Skeletal muscle cell (primary cell): ENCODE measurements at regions not wholly inside any gene's neighbourhood (a gene's known extent, or its start where the extent isn't known, plus 50 kb on each side); places are given as distances from the start of the nearest gene placed in this dataset.

ENCODE experiments used
- DNase-seq: peaks from one replicate; pipeline ENCODE4 v3.0.0-alpha.2; 2010; ENCODE audit warnings: low read depth
- H3K4me3 ChIP-seq: 2 replicates; pipeline ENCODE4 v1.5.1; 2011; ENCODE audit warnings: low read depth, mild to moderate bottlenecking, control low read depth, low read length, moderate library complexity

DNA sequence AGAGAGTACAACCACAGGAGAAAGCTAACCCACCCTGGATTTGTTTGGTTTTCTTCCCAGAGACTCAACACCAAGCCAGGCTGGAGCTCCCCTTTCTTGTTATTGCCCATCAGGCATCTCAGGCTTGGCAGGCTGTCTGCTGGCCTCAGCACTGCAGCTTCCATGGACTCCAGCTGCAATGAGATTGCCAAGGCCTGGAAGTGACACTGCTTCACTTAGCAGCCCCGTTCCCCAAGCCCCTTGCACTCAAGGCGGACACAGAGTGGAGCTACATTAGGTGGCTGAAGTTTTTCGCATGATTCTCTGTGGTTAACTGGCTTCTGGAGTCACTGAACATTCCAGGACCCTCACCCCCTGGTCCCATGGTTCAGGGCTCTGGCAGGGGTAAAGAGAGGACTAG, 163.1 kb upstream of the GDF10 start:
- H3K4me3 ChIP-seq, result no peak overlapping the region
- DNase-seq, result no peak

- H3K4me3 ChIP-seq, result no peak overlapping the region
- DNase-seq, result peak; percentile 15
Observed at GRCh38 chr10:47137311-47137851, 162.6 kb upstream of the GDF10 start.

GRCh38 chr10:47139121-47139520, 160.9 kb upstream of the GDF10 start:
- H3K4me3 ChIP-seq, result no peak overlapping the region
- no peak for DNase-seq

GRCh38 chr10:47140761-47141348, 159.1 kb upstream of the GDF10 start:
- no peak for DNase-seq
- H3K4me3 ChIP-seq, result no peak overlapping the region

GRCh38 chr10:47141349-47141748, 158.6 kb upstream of the GDF10 start:
- no peak overlapping the region for H3K4me3 ChIP-seq
- no peak for DNase-seq

GRCh38 chr10:47143072-47143471, 156.9 kb upstream of the GDF10 start:
- no peak overlapping the region for H3K4me3 ChIP-seq
- DNase-seq, result no peak

- no peak overlapping the region for H3K4me3 ChIP-seq
- no peak for DNase-seq
Observed at GRCh38 chr10:47143473-47143872, 156.5 kb upstream of the GDF10 start.

- no peak for DNase-seq
- H3K4me3 ChIP-seq, result no peak overlapping the region
Observed at GRCh38 chr10:47144525-47144924, 155.5 kb upstream of the GDF10 start.

DNA sequence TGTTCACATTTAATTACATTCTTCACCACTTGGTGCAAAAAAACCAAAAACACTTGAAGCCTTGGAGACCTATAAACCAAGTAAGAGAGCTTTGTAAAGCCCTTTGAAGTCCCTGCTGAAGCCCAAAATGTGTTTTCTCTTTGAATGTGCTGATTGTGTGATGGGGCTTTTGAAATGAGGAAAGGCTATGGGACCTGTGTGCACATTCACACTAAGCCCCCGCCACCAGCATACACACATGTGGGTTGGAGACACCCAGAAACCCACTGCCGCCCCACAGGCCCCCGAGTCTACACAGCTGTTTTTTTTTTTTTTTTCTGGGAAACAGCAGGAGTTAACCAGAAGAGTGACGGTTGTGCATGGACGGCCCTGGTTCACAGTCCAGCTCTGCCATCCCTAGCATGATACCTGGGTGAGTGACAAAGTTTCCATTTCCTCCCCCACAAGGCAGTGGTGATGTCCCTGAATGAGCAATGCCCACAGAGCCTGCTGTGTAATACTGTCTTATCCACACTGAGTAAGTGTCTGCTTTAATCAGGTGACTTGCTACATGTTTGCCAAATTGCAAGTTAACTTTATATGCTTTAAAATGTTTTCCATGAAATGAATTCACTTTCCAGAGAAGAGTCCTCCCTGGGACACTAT, 154.6 kb upstream of the GDF10 start:
- DNase-seq, result no peak
- no peak overlapping the region for H3K4me3 ChIP-seq

GRCh38 chr10:47146572-47146971, 153.4 kb upstream of the GDF10 start:
- no peak for DNase-seq
- no peak overlapping the region for H3K4me3 ChIP-seq

GRCh38 chr10:47147186-47147585, 152.8 kb upstream of the GDF10 start:
- H3K4me3 ChIP-seq, result no peak overlapping the region
- DNase-seq, result no peak

GRCh38 chr10:47150581-47150980, 149.4 kb upstream of the GDF10 start:
- H3K4me3 ChIP-seq, result no peak overlapping the region
- no peak for DNase-seq

DNA sequence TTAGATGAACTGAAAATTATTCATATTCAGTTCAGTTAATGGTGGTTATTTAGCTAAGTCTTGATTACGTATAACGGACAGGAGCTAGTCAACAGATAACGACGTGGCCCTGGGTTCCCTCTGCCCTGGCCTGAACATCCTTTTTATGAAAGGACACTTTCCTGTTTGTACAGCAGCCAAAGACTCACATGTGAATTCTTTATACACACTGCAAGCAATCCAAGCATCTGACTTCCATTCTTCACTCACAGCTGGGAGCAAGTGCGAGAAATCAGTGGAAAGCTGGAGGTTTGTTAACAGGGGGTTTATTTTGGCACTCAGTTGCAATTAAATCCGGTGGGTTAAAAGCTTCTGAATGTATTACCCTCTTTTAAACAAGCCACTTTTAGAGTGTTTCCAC, 148.1 kb upstream of the GDF10 start:
- DNase-seq, result no peak
- no peak overlapping the region for H3K4me3 ChIP-seq

DNA sequence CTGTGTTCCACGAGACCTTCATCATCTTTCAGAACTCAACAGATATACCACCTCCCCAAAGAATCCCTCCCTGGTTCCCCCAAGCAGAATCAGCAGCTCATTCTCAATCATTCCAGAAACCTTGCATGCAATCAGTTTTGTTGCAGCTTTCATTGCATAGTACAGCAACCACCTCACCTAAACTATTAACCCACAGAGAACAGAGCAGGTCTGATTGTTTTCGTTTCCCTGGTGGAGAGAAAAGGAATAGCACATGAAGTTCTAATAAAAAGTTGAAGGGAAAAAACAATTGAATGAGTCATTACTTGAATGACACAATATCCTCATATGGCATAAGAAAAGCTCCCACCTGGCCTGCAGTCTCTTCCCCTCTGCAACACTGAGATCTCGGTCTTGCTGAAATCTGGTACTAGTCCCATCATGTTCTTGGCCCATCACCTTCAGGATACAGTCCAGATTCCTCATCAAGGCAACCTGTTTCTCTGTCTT, 147.1 kb upstream of the GDF10 start:
- no peak for DNase-seq
- H3K4me3 ChIP-seq, result no peak overlapping the region

DNA sequence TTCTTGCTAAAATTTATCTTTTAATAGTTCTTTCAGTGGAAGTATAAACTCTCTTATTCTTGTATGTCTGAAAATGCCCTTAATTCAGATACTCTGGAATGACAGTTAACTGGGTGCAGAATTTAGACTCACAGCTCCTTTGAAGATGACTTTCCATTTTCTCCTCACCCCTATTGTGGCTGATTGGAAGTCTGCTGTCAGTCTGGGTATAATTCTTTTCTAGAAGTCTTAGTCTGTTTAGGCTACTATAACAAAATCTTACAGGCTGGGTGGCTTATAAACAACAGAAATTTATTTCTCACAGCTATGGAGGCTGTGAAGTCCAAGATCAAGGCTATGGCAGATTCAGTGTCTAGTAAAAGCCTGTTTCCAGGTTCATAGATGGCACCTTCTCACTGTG, 145.2 kb upstream of the GDF10 start:
- DNase-seq, result no peak
- H3K4me3 ChIP-seq, result no peak overlapping the region

- H3K4me3 ChIP-seq, result no peak overlapping the region
- no peak for DNase-seq
Observed at GRCh38 chr10:47156873-47157272, 143.1 kb upstream of the GDF10 start.

DNA sequence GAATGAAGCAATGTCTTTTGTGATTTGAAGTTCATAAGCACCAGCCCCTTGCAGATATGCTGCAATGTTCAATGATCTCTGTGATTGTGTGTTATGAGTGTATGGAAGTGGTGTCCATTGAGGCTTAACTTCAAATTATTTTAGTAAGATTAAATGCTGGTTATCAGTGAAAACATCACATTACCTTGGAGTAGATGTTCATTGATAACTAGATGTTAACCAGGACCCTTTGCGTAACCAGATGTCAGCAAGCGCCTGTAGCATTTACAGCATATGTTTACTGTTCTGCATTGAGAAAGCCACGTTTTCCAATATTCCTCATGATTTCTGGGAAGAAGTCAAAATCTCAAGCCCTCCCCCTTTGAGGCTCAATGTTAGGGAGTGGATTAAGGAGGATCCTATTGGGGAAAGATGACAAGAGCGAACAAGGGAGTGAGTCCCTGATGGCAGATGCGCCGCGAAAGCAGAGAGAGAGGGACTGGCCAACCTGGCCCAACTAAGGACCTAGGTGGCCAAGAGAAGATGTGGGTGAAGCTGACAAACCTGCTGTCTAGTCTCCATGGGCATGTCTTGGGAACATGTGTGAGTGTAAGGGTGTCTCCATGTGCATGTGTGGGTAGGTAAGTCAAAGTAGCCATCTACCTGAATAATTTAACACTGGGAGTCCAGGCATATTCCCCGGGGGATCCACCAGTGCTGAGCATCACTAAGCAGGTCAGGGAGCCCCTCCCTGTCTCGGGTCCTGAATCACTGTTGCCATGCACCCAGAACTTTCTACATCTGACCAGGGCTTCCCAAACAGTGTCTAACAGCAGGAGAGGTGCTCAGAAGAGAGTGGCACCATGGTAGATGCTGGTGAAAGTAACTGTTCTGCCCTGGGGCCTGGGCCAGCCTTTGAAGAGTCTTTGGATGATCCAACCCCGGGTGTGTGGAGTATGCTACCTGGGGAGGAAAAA, 141.6 kb upstream of the GDF10 start:
- H3K4me3 ChIP-seq, result no peak overlapping the region
- no peak for DNase-seq

GRCh38 chr10:47159361-47160260, 140.4 kb upstream of the GDF10 start:
- H3K4me3 ChIP-seq, result no peak overlapping the region
- no peak for DNase-seq

GRCh38 chr10:47160261-47160908, 139.6 kb upstream of the GDF10 start:
- H3K4me3 ChIP-seq, result no peak overlapping the region
- DNase-seq, result no peak
